ENCODE measurements at regions not wholly inside any gene's neighbourhood (a gene's known extent, or its start where the extent isn't known, plus 50 kb on each side); places are given as distances from the start of the nearest gene placed in this dataset.
A peak's percentile ranks its signal among the peaks of the same experiment; 100 is the strongest.

GRCh38 chr13:107817647-107818287 is 397.6 kb downstream of the LIG4 start:
- TF ChIP-seq CTCF (conservative IDR thresholded peaks at IDR 0.05; ENCODE audit: control insufficient read depth, insufficient read depth, low read depth, low read length), result no peak
- no peak for DNase-seq (ENCODE audit: low read depth)
- no peak overlapping the region for H3K4me3 ChIP-seq (ENCODE audit: control insufficient read depth, low read depth, low read length)

GRCh38 chr13:107812014-107812412 is 403.3 kb downstream of the LIG4 start:
- TF ChIP-seq CTCF (conservative IDR thresholded peaks at IDR 0.05; ENCODE audit: control insufficient read depth, insufficient read depth, low read depth, low read length), result no peak
- H3K4me3 ChIP-seq (ENCODE audit: control insufficient read depth, low read depth, low read length), result no peak overlapping the region
- DNase-seq (ENCODE audit: low read depth), result no peak

DNA sequence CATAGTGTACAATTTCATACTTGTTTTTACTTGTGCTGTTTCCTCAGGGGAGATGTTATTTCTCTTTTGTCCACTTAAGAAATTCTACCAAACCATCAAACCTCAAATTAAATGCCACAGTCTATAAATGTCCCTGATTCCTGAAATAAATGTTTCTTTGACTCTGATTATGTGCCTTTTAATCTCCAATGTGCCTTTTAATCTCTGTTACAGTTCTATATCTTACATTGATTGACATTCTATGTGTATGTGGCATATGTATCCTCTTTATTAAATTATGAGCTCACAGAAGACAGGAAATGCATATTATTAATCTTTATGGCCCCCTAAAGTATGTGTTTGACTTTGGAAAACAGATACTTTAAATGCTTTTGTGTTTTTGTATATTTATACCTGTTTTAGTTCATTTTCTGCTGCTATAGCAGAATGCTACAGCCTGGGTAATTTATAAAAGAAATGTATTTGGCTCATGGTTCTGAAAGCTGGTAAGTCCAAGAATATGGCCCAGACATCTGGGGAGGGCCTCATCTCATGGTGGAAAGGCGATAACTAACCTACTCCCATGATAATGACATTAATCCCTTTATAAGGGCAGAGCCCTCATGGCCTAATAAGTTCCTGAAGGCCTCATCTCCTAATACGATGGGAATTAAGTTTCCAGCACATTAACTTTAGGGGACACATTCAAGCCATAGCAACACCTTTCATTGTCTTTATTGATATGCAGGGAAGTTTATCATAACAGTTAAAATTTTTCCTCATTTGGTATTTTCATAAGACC is 403.9 kb downstream of the LIG4 start:
- DNase-seq (ENCODE audit: low read depth), result no peak
- no peak overlapping the region for H3K4me3 ChIP-seq (ENCODE audit: control insufficient read depth, low read depth, low read length)
- no peak for TF ChIP-seq CTCF (conservative IDR thresholded peaks at IDR 0.05; ENCODE audit: control insufficient read depth, insufficient read depth, low read depth, low read length)

DNA sequence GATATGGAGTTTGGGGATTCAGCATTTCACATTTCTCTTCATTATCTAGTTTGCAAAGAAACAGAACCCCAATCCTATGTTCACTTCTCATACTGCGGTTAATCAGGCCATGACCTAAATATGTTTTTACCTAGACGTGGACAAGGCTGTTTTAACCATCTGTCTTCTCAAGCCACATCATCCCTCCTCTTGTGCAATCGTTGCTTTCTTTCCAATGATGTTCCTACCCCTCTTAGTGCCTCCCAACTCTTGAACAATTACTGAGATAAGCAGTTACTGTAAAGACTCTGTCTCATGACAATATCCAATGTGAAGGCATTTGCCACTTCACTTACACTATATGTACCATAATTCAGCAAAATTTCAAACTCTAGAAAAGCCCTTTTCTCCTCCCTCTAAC is 406.2 kb downstream of the LIG4 start:
- no peak overlapping the region for H3K4me3 ChIP-seq (ENCODE audit: control insufficient read depth, low read depth, low read length)
- peak; percentile 2 for DNase-seq (ENCODE audit: low read depth)
- TF ChIP-seq CTCF (conservative IDR thresholded peaks at IDR 0.05; ENCODE audit: control insufficient read depth, insufficient read depth, low read depth, low read length), result no peak

DNA sequence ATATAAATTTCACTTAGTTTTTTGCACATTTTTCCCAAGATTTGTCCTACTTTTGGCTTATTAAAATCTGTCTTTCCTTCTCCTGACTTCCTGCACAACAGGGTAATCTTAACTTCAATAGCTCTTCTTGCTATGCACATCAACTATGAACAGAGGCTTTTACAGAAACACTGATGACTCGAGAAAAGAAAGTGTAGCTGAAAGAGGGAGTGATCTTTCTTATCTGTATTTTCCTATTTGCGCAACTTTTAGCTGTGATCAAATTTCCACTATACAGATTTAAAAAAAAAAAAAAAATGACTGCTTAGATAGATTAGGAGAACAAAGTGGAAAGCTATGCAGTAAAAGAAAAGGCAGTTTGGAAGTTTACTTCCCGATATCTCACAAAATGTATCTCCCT is 406.9 kb downstream of the LIG4 start:
- TF ChIP-seq CTCF (conservative IDR thresholded peaks at IDR 0.05; ENCODE audit: control insufficient read depth, insufficient read depth, low read depth, low read length), result no peak
- no peak overlapping the region for H3K4me3 ChIP-seq (ENCODE audit: control insufficient read depth, low read depth, low read length)
- no peak for DNase-seq (ENCODE audit: low read depth)

GRCh38 chr13:107807306-107808073 is 407.8 kb downstream of the LIG4 start:
- DNase-seq (ENCODE audit: low read depth), result no peak
- H3K4me3 ChIP-seq (ENCODE audit: control insufficient read depth, low read depth, low read length), result no peak overlapping the region
- no peak for TF ChIP-seq CTCF (conservative IDR thresholded peaks at IDR 0.05; ENCODE audit: control insufficient read depth, insufficient read depth, low read depth, low read length)

Data from fibroblast of mammary gland (primary cell).